GM23248 (cell line): ENCODE measurements at regions not wholly inside any gene's neighbourhood (a gene's known extent, or its start where the extent isn't known, plus 50 kb on each side); places are given as distances from the start of the nearest gene placed in this dataset.

Experiments used
- EZH2 ChIP-seq: fragments of 200-600 bp; sonication (generic); IDR thresholded peaks from 2 replicates; pipeline ENCODE4 v1.6.1; 2018; ENCODE audit warnings: antibody characterized with exemption, mild to moderate bottlenecking; ENCODE audit not compliant: insufficient read depth, poor library complexity, severe bottlenecking
- EZH2phosphoT487 ChIP-seq: fragments of 200-600 bp; sonication (generic); IDR thresholded peaks from 2 replicates; pipeline ENCODE4 v1.6.1; 2018; ENCODE audit warnings: antibody characterized with exemption, moderate library complexity, mild to moderate bottlenecking, low read depth; ENCODE audit not compliant: insufficient read depth

DNA sequence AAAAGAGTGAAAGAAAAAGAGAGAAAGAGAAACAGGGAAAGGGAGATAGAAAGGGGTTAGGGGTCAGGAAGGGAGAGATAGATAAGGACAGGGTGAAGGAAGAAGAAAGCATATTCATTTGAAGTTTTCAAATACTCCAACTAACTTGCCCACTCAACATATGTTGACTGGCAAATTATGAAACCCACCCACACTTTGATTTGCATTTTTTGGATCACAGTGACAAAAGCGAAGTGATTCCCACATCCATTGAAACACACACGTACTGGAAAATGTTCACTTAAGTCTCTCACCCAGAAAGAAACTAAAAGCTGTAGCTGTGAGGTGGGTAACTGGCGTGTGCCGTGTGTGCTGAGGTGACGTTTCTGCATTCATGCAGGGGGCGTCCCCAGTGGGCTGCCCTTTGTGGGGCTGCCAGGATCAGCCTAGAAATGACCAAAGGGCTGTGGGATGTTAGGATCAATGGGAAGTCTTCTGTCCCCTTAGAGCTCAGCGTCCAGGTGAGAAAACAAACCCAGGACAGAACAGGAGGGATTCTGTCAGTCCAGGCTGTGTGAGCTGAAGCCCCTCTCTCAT lies 134.9 kb upstream of the ADARB2 start:
- TF ChIP-seq EZH2phosphoT487 (no peak), EZH2 (no peak)
